ENCODE measurements at regions not wholly inside any gene's neighbourhood (a gene's known extent, or its start where the extent isn't known, plus 50 kb on each side); places are given as distances from the start of the nearest gene placed in this dataset.

- Mint-ChIP-seq H3K4me1 (no peaks in the 10 kb centered on the region), H3K27ac (no peak overlapping the region), H3K36me3 (ENCODE audit: insufficient read depth in 1 of 3, low read depth in 3 of 3) (peaks cover 0 to 4% (median 4%) of the 10 kb centered on the region in 3 experiments; a peak in 6 of 7 replicates), H3K27me3 (ENCODE audit: low read depth) (no peaks in the 10 kb centered on the region; the same call in none of the 2 replicates), H3K9me3 (peaks cover 78 to 79% of the 10 kb centered on the region in 2 experiments), H3K4me3 (no peak overlapping the region)
- Histone ChIP-seq H4K20me1 (ENCODE audit: control insufficient read depth, insufficient read depth, insufficient read length) (no peaks in the 10 kb centered on the region), H2BK120ac (ENCODE audit: low read depth, low read length, poor library complexity, severe bottlenecking) (no peak overlapping the region), H3K4me2 (ENCODE audit: insufficient read depth, insufficient read length, low read length) (no peak overlapping the region), H3K4me1 (ENCODE audit: insufficient read depth, low read length) (no peaks in the 10 kb centered on the region), H4K5ac (ENCODE audit: insufficient read length, low read depth, low read length) (no peak overlapping the region), H2BK12ac (ENCODE audit: insufficient read length, low read depth, low read length) (no peak overlapping the region), H3K9ac (ENCODE audit: extremely low read depth, insufficient read length, low read length) (no peak overlapping the region), H4K8ac (replicated peaks; ENCODE audit: insufficient read length, low read depth, low read length) (no peak overlapping the region), H3K27me3 (ENCODE audit: insufficient read depth, low read length) (no peaks in the 10 kb centered on the region), H3T11ph (ENCODE audit: low read length) (no peak overlapping the region), H3K4ac (ENCODE audit: low read depth, low read length) (no peak overlapping the region), H2AK5ac (ENCODE audit: insufficient read length, low read length) (no peak overlapping the region), H3K79me1 (ENCODE audit: insufficient read depth, low read depth, low read length, poor library complexity, severe bottlenecking) (no peaks in the 10 kb centered on the region), H2BK20ac (ENCODE audit: low read depth, low read length, poor library complexity, severe bottlenecking) (no peak overlapping the region), H3K23ac (ENCODE audit: insufficient read length, low read depth, low read length) (no peak overlapping the region), H2BK15ac (ENCODE audit: low read depth, low read length) (no peak overlapping the region), H3K9me3 (ENCODE audit: control insufficient read depth, low read depth, low read length) (peaks cover 19% of the 10 kb centered on the region), H3K14ac (ENCODE audit: insufficient read depth, low read length) (no peak overlapping the region), H2AFZ (ENCODE audit: low read length) (no peak overlapping the region), H2BK5ac (ENCODE audit: insufficient read length, low read length) (no peak overlapping the region), H4K91ac (ENCODE audit: insufficient read length, low read depth, low read length) (no peak overlapping the region), H3K79me2 (ENCODE audit: insufficient read depth, low read length) (no peaks in the 10 kb centered on the region), H3K56ac (ENCODE audit: insufficient read length, low read depth, low read length) (no peak overlapping the region), H3K18ac (ENCODE audit: insufficient read length, low read depth, low read length) (no peak overlapping the region), H3K27ac (ENCODE audit: insufficient read length, low read depth, low read length) (no peak overlapping the region), H3K23me2 (ENCODE audit: insufficient read length, low read depth, low read length, poor library complexity, severe bottlenecking) (no peaks in the 10 kb centered on the region)
- no peak for TF ChIP-seq CTCF (conservative IDR thresholded peaks at IDR 0.05)
- no CpG with 5 or more reads among the region's 2 CpGs for WGBS (ENCODE audit: extremely low coverage, insufficient read length, low lambda C conversion rate)
- no peak for DNase-seq
These were observed 497.6 kb downstream of the MID1IP1 start for GRCh38 chrX:39298821-39299220.

Data from H9 (cell line).